ENCODE measurements at regions not wholly inside any gene's neighbourhood (a gene's known extent, or its start where the extent isn't known, plus 50 kb on each side); places are given as distances from the start of the nearest gene placed in this dataset.

DNA sequence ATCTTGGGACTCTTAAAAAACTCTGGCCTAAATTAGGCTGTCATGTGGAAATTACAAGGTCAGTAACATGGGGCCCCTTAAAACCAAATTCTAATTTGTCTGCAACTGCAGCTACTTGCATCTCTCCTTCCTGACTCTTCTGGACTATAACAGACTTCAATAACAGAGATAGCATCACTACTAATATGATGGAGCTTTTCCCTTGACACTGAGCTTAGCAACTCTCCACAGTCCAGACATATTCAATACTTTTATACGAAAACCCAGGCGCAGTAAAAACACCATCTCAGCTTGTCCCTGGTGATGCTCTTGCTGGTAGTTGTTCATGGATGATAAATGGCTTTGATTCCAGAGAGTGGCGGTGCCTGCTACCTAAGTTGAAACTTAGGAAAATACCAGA is 850.4 kb downstream of the STIM2 start:
- H3K27me3 Mint-ChIP-seq (ENCODE audit: low read depth, unreplicated experiment), result no peaks in the 10 kb centered on the region
- FAIRE-seq (no peak), DNase-seq (ENCODE audit: low read depth) (no peak)
- Histone ChIP-seq H3K9ac (ENCODE audit: low read length) (no peak overlapping the region), H3K9me3 (ENCODE audit: insufficient read depth, low read depth, low read length) (no peaks in the 10 kb centered on the region), H3K27ac (ENCODE audit: low read depth, low read length) (no peak overlapping the region), H3K4me3 (ENCODE audit: insufficient read depth, low read depth, low read length) (no peak overlapping the region), H4K20me1 (ENCODE audit: insufficient read depth, low read length) (no peaks in the 10 kb centered on the region), H2AFZ (ENCODE audit: low read depth, low read length) (no peak overlapping the region), H3K4me2 (ENCODE audit: low read length) (no peak overlapping the region), H3K27me3 (ENCODE audit: insufficient read depth, low read length) (no peaks in the 10 kb centered on the region), H3K4me1 (ENCODE audit: insufficient read depth, low read length) (no peaks in the 10 kb centered on the region), H3K36me3 (ENCODE audit: insufficient read depth, low read length) (no peaks in the 10 kb centered on the region), H3K79me2 (ENCODE audit: insufficient read depth, low read length) (no peaks in the 10 kb centered on the region)
- no peaks in the 10 kb centered on the region for H3K36me3 Mint-ChIP-seq (ENCODE audit: low read depth, unreplicated experiment)
- no peaks in the 10 kb centered on the region for H3K9me3 Mint-ChIP-seq (ENCODE audit: unreplicated experiment)
- H3K4me3 Mint-ChIP-seq (ENCODE audit: unreplicated experiment), result no peak overlapping the region
- H3K27ac Mint-ChIP-seq (ENCODE audit: unreplicated experiment), result no peak overlapping the region
- no peaks in the 10 kb centered on the region for H3K4me1 Mint-ChIP-seq (ENCODE audit: low read depth, unreplicated experiment)
- no peak for TF ChIP-seq EZH2 (IDR thresholded peaks at IDR 0.05; ENCODE audit: insufficient read depth, low read length)
- TF ChIP-seq, protein P1, sequence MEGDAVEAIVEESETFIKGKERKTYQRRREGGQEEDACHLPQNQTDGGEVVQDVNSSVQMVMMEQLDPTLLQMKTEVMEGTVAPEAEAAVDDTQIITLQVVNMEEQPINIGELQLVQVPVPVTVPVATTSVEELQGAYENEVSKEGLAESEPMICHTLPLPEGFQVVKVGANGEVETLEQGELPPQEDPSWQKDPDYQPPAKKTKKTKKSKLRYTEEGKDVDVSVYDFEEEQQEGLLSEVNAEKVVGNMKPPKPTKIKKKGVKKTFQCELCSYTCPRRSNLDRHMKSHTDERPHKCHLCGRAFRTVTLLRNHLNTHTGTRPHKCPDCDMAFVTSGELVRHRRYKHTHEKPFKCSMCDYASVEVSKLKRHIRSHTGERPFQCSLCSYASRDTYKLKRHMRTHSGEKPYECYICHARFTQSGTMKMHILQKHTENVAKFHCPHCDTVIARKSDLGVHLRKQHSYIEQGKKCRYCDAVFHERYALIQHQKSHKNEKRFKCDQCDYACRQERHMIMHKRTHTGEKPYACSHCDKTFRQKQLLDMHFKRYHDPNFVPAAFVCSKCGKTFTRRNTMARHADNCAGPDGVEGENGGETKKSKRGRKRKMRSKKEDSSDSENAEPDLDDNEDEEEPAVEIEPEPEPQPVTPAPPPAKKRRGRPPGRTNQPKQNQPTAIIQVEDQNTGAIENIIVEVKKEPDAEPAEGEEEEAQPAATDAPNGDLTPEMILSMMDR (IDR thresholded peaks at IDR 0.05; ENCODE audit: insufficient read depth, low read depth, low read length), result no peak

- FAIRE-seq (no peak), DNase-seq (ENCODE audit: low read depth) (no peak)
- Mint-ChIP-seq H3K9me3 (ENCODE audit: unreplicated experiment) (no peaks in the 10 kb centered on the region), H3K36me3 (ENCODE audit: low read depth, unreplicated experiment) (no peaks in the 10 kb centered on the region), H3K27ac (ENCODE audit: unreplicated experiment) (no peak overlapping the region), H3K27me3 (ENCODE audit: low read depth, unreplicated experiment) (no peaks in the 10 kb centered on the region), H3K4me3 (ENCODE audit: unreplicated experiment) (no peak overlapping the region), H3K4me1 (ENCODE audit: low read depth, unreplicated experiment) (no peaks in the 10 kb centered on the region)
- Histone ChIP-seq H3K27ac (ENCODE audit: low read depth, low read length) (no peak overlapping the region), H3K4me3 (ENCODE audit: insufficient read depth, low read depth, low read length) (no peak overlapping the region), H3K27me3 (ENCODE audit: insufficient read depth, low read length) (no peaks in the 10 kb centered on the region), H3K9me3 (ENCODE audit: insufficient read depth, low read depth, low read length) (no peaks in the 10 kb centered on the region), H3K4me1 (ENCODE audit: insufficient read depth, low read length) (no peaks in the 10 kb centered on the region), H3K36me3 (ENCODE audit: insufficient read depth, low read length) (no peaks in the 10 kb centered on the region), H2AFZ (ENCODE audit: low read depth, low read length) (no peak overlapping the region), H3K79me2 (ENCODE audit: insufficient read depth, low read length) (no peaks in the 10 kb centered on the region), H4K20me1 (ENCODE audit: insufficient read depth, low read length) (no peaks in the 10 kb centered on the region), H3K4me2 (ENCODE audit: low read length) (no peak overlapping the region), H3K9ac (ENCODE audit: low read length) (no peak overlapping the region)
- no peak for TF ChIP-seq EZH2 (IDR thresholded peaks at IDR 0.05; ENCODE audit: insufficient read depth, low read length)
- TF ChIP-seq, protein P1 (IDR thresholded peaks at IDR 0.05; ENCODE audit: insufficient read depth, low read depth, low read length), result no peak
Observed at GRCh38 chr4:27714073-27714472, 853.4 kb downstream of the STIM2 start.

GRCh38 chr4:27716693-27717430 is 856.2 kb downstream of the STIM2 start:
- Histone ChIP-seq H3K79me2 (ENCODE audit: insufficient read depth, low read length) (no peaks in the 10 kb centered on the region), H2AFZ (ENCODE audit: low read depth, low read length) (no peak overlapping the region), H3K4me2 (ENCODE audit: low read length) (no peak overlapping the region), H3K27me3 (ENCODE audit: insufficient read depth, low read length) (no peaks in the 10 kb centered on the region), H4K20me1 (ENCODE audit: insufficient read depth, low read length) (no peaks in the 10 kb centered on the region), H3K9me3 (ENCODE audit: insufficient read depth, low read depth, low read length) (no peaks in the 10 kb centered on the region), H3K9ac (ENCODE audit: low read length) (no peak overlapping the region), H3K36me3 (ENCODE audit: insufficient read depth, low read length) (no peaks in the 10 kb centered on the region), H3K4me1 (ENCODE audit: insufficient read depth, low read length) (no peaks in the 10 kb centered on the region), H3K27ac (ENCODE audit: low read depth, low read length) (no peak overlapping the region), H3K4me3 (ENCODE audit: insufficient read depth, low read depth, low read length) (no peak overlapping the region)
- no peak for FAIRE-seq
- Mint-ChIP-seq H3K36me3 (ENCODE audit: low read depth, unreplicated experiment) (no peaks in the 10 kb centered on the region), H3K9me3 (ENCODE audit: unreplicated experiment) (no peaks in the 10 kb centered on the region), H3K27ac (ENCODE audit: unreplicated experiment) (no peak overlapping the region), H3K4me3 (ENCODE audit: unreplicated experiment) (no peak overlapping the region), H3K4me1 (ENCODE audit: low read depth, unreplicated experiment) (no peaks in the 10 kb centered on the region), H3K27me3 (ENCODE audit: low read depth, unreplicated experiment) (no peaks in the 10 kb centered on the region)
- TF ChIP-seq, protein P1 (IDR thresholded peaks at IDR 0.05; ENCODE audit: insufficient read depth, low read depth, low read length), result no peak
- no peak for TF ChIP-seq EZH2 (IDR thresholded peaks at IDR 0.05; ENCODE audit: insufficient read depth, low read length)
- no peak for DNase-seq (ENCODE audit: low read depth)

Measured in astrocyte (in vitro differentiated cells and primary cell).